HepG2 (cell line): ENCODE measurements at regions not wholly inside any gene's neighbourhood (a gene's known extent, or its start where the extent isn't known, plus 50 kb on each side); places are given as distances from the start of the nearest gene placed in this dataset.

ENCODE experiments used
- CBX5 ChIP-seq: sonication (generic); formaldehyde crosslinking; IDR thresholded peaks from 2 replicates; pipeline ENCODE4 v1.4.0; 2020; ENCODE audit warnings: missing genetic modification reagents, borderline replicate concordance
- CTCF ChIP-seq: sonication (generic); formaldehyde crosslinking; IDR thresholded peaks from 2 replicates; pipeline ENCODE4 v1.5.0; 2020; ENCODE audit warnings: mild to moderate bottlenecking, missing genetic modification reagents, moderate library complexity
- EP300 ChIP-seq, 3 experiments: sonication (generic) in 1 of 3; formaldehyde crosslinking in 1 of 3; IDR thresholded peaks; 2 replicates each; pipeline versions ENCODE4 v1.5.1 to v1.6.1; 2011 to 2020; ENCODE audit warnings: low read depth in 2 of 3, low read length in 2 of 3, borderline replicate concordance in 1 of 3, improper control_type of control experiment in 1 of 3, mild to moderate bottlenecking in 1 of 3, missing genetic modification reagents in 1 of 3, moderate library complexity in 1 of 3
- HOXA9 ChIP-seq: sonication (generic); formaldehyde crosslinking; IDR thresholded peaks from 2 replicates; pipeline ENCODE4 v1.8.1; 2022; ENCODE audit warnings: missing genetic modification reagents, mild to moderate bottlenecking, moderate library complexity, borderline replicate concordance
- MAZ ChIP-seq, 2 experiments: sonication (generic) in 1 of 2; formaldehyde crosslinking in 1 of 2; IDR thresholded peaks; 2 replicates each; pipeline versions ENCODE4 v1.5.0 to v1.6.1; 2012 to 2020; ENCODE audit warnings: low read depth in 2 of 2, mild to moderate bottlenecking in 2 of 2, borderline replicate concordance in 1 of 2, improper control_type of control experiment in 1 of 2, low read length in 1 of 2, missing genetic modification reagents in 1 of 2, moderate library complexity in 1 of 2
- SNRNP70 ChIP-seq: fragments of 200-400 bp; formaldehyde crosslinking; IDR thresholded peaks from 2 replicates; pipeline ENCODE4 v1.6.1; 2017; ENCODE audit warnings: mild to moderate bottlenecking, low read depth, low read length, moderate library complexity
- TBL1XR1 ChIP-seq: fragments of 150-350 bp; IDR thresholded peaks from 2 replicates; pipeline ENCODE4 v1.6.1; 2014; ENCODE audit warnings: borderline replicate concordance, low read length; ENCODE audit not compliant: partially characterized antibody
- TBP ChIP-seq: sonication (generic); formaldehyde crosslinking; IDR thresholded peaks from 2 replicates; pipeline ENCODE4 v1.5.0; 2020; ENCODE audit warnings: missing genetic modification reagents
- ZNF839 ChIP-seq: sonication (generic); formaldehyde crosslinking; IDR thresholded peaks from 2 replicates; pipeline ENCODE4 v1.4.0; 2020; ENCODE audit warnings: missing genetic modification reagents, mild to moderate bottlenecking, borderline replicate concordance

DNA sequence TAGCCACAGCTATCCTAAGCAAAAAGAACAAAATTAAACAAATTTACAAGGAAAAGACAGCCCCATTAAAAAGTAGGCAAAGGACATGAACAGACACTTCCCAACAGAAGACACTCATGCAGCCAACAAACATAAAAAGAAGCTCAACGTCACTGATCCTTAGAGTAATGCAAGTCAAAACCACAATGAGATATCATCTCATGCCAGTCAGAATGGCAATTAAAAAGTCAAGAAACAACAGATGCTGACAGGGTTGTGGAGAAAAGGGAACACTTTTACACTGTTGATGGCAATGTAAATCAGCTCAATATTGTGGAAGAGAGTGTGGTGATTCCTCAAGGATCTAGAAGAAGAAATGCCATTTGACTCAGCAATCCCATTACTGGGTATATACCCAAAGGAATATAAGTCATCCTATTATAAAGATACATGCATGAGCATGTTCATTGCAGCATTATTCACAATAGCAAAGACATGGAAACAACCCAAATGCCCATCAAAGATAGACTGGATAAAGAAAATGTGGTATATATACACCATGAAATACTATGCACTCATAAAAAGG is 163.0 kb upstream of the TET2 start:
- no peak for TF ChIP-seq SNRNP70
- TF ChIP-seq MAZ (IDR thresholded peaks at IDR 0.05; ENCODE audit: borderline replicate concordance, low read depth, low read length): no peak
- TF ChIP-seq MAZ (CRISPR knock-in tag; IDR thresholded peaks at IDR 0.05; ENCODE audit: low read depth): no peak
- TF ChIP-seq TBP: no peak
- TF ChIP-seq HOXA9 (CRISPR knock-in tag): no peak
- no peak for TF ChIP-seq CTCF (CRISPR knock-in tag)
- no peak for TF ChIP-seq TBL1XR1
- no peak for TF ChIP-seq EP300 (IDR thresholded peaks at IDR 0.05; ENCODE audit: low read depth in 2 of 2, low read length in 2 of 2)
- no peak for TF ChIP-seq EP300 (CRISPR knock-in tag; IDR thresholded peaks at IDR 0.05; ENCODE audit: borderline replicate concordance)
- TF ChIP-seq ZNF839 (CRISPR knock-in tag): no peak
- TF ChIP-seq CBX5 (CRISPR knock-in tag): no peak
